Ishikawa (cell line): ENCODE measurements at regions not wholly inside any gene's neighbourhood (a gene's known extent, or its start where the extent isn't known, plus 50 kb on each side); places are given as distances from the start of the nearest gene placed in this dataset.

ENCODE experiments used
- CEBPB ChIP-seq: IDR thresholded peaks from 2 replicates; pipeline ENCODE4 v1.6.1; 2012
- CREB1 ChIP-seq: IDR thresholded peaks from 2 replicates; pipeline ENCODE4 v1.6.1; 2012; ENCODE audit warnings: low read depth
- EGR1 ChIP-seq: IDR thresholded peaks from 2 replicates; pipeline ENCODE4 v1.6.1; 2012
- EP300 ChIP-seq: IDR thresholded peaks from 2 replicates; pipeline ENCODE4 v1.6.1; 2012; ENCODE audit warnings: borderline replicate concordance
- FOXM1 ChIP-seq: IDR thresholded peaks from 2 replicates; pipeline ENCODE4 v1.6.1; 2012; ENCODE audit warnings: low read depth, borderline replicate concordance
- MAX ChIP-seq: IDR thresholded peaks from 2 replicates; pipeline ENCODE4 v1.6.1; 2012
- NFIC ChIP-seq: IDR thresholded peaks from 2 replicates; pipeline ENCODE4 v1.6.1; 2012
- RAD21 ChIP-seq: IDR thresholded peaks from 2 replicates; pipeline ENCODE4 v1.6.1; 2012; ENCODE audit warnings: low read depth
- REST ChIP-seq: IDR thresholded peaks from 2 replicates; pipeline ENCODE4 v1.6.1; 2012; ENCODE audit warnings: low read depth, mild to moderate bottlenecking
- TAF1 ChIP-seq: IDR thresholded peaks from 2 replicates; pipeline ENCODE4 v1.6.1; 2012; ENCODE audit warnings: low read depth, mild to moderate bottlenecking
- TCF12 ChIP-seq: IDR thresholded peaks from 2 replicates; pipeline ENCODE4 v1.6.1; 2012; ENCODE audit warnings: low read depth
- TEAD4 ChIP-seq: IDR thresholded peaks from 2 replicates; pipeline ENCODE4 v1.6.1; 2012
- USF1 ChIP-seq: IDR thresholded peaks from 2 replicates; pipeline ENCODE4 v1.6.1; 2012
- YY1 ChIP-seq: IDR thresholded peaks from 2 replicates; pipeline ENCODE4 v1.6.1; 2012; ENCODE audit warnings: low read depth
- ZBTB7A ChIP-seq: IDR thresholded peaks from 2 replicates; pipeline ENCODE4 v1.6.1; 2012; ENCODE audit warnings: low read depth

GRCh38 chr1:47574451-47575165, 136.8 kb downstream of the FOXD2 start:
- TF ChIP-seq YY1, result no peak
- TF ChIP-seq FOXM1, result no peak
- no peak for TF ChIP-seq USF1
- TF ChIP-seq RAD21, result no peak
- no peak for TF ChIP-seq CREB1
- TF ChIP-seq TEAD4, result no peak
- no peak for TF ChIP-seq ZBTB7A
- TF ChIP-seq TAF1, result no peak
- TF ChIP-seq MAX, result no peak
- TF ChIP-seq TCF12, result no peak
- TF ChIP-seq EP300, result no peak
- TF ChIP-seq REST, result no peak
- TF ChIP-seq CEBPB, result no peak
- TF ChIP-seq NFIC, result no peak

GRCh38 chr1:47575855-47576757, 138.3 kb downstream of the FOXD2 start:
- TF ChIP-seq FOXM1 (no peak), TCF12 (no peak), EP300 (no peak), EGR1 (no peak), YY1 (no peak), USF1 (no peak), ZBTB7A (no peak)

- no peak for TF ChIP-seq ZBTB7A
- TF ChIP-seq CEBPB, result no peak
- no peak for TF ChIP-seq NFIC
- TF ChIP-seq REST, result no peak
- TF ChIP-seq RAD21, result no peak
- no peak for TF ChIP-seq YY1
- no peak for TF ChIP-seq CREB1
- no peak for TF ChIP-seq TAF1
- no peak for TF ChIP-seq TEAD4
- TF ChIP-seq FOXM1, result no peak
- no peak for TF ChIP-seq USF1
- TF ChIP-seq EGR1, result no peak
- TF ChIP-seq TCF12, result no peak
- no peak for TF ChIP-seq MAX
- TF ChIP-seq EP300, result no peak
Observed at GRCh38 chr1:47576758-47577115, 138.9 kb downstream of the FOXD2 start.

- TF ChIP-seq MAX (no peak), FOXM1 (no peak), CEBPB (no peak), ZBTB7A (no peak), REST (no peak), EGR1 (no peak), TAF1 (no peak), TEAD4 (no peak), CREB1 (no peak), NFIC (no peak), USF1 (no peak), EP300 (no peak), TCF12 (no peak), YY1 (no peak), RAD21 (no peak)
Observed at GRCh38 chr1:47577303-47578025, 139.6 kb downstream of the FOXD2 start.
